H1 (cell line): ENCODE measurements at regions not wholly inside any gene's neighbourhood (a gene's known extent, or its start where the extent isn't known, plus 50 kb on each side); places are given as distances from the start of the nearest gene placed in this dataset.

Experiments
- CTCF ChIA-PET: fragments of 300-600 bp; sonication (Branson Sonifier 250); formaldehyde crosslinking; loops from one replicate; lab custom pipeline; 2021; ENCODE audit not compliant: partially characterized antibody; lab: Charles Lee
- POLR2A ChIA-PET: fragments of 300-600 bp; sonication (Branson Sonifier 250); formaldehyde crosslinking; loops from one replicate; lab custom pipeline; 2021; ENCODE audit warnings: inconsistent platforms; ENCODE audit not compliant: partially characterized antibody; lab: Charles Lee
- DNase-seq, 2 experiments: peaks; one replicate each; pipeline versions ENCODE4 v3.0.0 to v3.0.0-alpha.2; 2010 to 2022; ENCODE audit warnings: low spot score in 2 of 2, low read depth in 1 of 2, mixed read lengths in 1 of 2
- FAIRE-seq: peaks from 2 replicates; lab custom pipeline; 2011; peaks lifted over from hg19 to GRCh38; lab: Jason Lieb, UNC
- H2AFZ ChIP-seq: 2 replicates; pipeline ENCODE4 v1.8.1; 2012; ENCODE audit warnings: low read length, inconsistent platforms
- H2AK5ac ChIP-seq: 2 replicates; pipeline ENCODE4 v1.6.1; 2013; ENCODE audit warnings: low read depth, low read length
- H2BK120ac ChIP-seq: replicated peaks from 2 replicates; pipeline ENCODE3; 2013; ENCODE audit warnings: low read depth, low read length, inconsistent platforms
- H2BK12ac ChIP-seq: 2 replicates; pipeline ENCODE4 v1.6.1; 2013; ENCODE audit warnings: low read depth, low read length
- H2BK15ac ChIP-seq: 2 replicates; pipeline ENCODE4 v1.6.1; 2013; ENCODE audit warnings: low read length
- H2BK20ac ChIP-seq: 2 replicates; pipeline ENCODE4 v1.6.1; 2013; ENCODE audit warnings: low read length
- H2BK5ac ChIP-seq: 2 replicates; pipeline ENCODE4 v1.6.1; 2013; ENCODE audit warnings: low read depth, low read length
- H3K14ac ChIP-seq: 2 replicates; pipeline ENCODE4 v1.6.1; 2013; ENCODE audit warnings: inconsistent platforms; ENCODE audit not compliant: insufficient read length
- H3K18ac ChIP-seq: 2 replicates; pipeline ENCODE4 v1.6.1; 2013; ENCODE audit warnings: low read length; ENCODE audit errors: extremely low read depth
- H3K23ac ChIP-seq: 2 replicates; pipeline ENCODE4 v1.6.1; 2013; ENCODE audit warnings: inconsistent platforms; ENCODE audit not compliant: insufficient read length
- H3K23me2 ChIP-seq: 2 replicates; pipeline ENCODE4 v1.6.1; 2013; ENCODE audit warnings: low read depth, low read length
- H3K27ac ChIP-seq: 2 replicates; pipeline ENCODE4 v1.6.1; 2011; ENCODE audit warnings: low read depth, low read length, inconsistent platforms
- H3K27me3 ChIP-seq, 4 experiments: replicated peaks in 1 of 4; 1 replicate in 1 of 4; 2 replicates in 3 of 4; pipeline versions ENCODE4 v1.6.1 to v1.8.1; 2011 to 2013; ENCODE audit warnings: low read length in 3 of 4, mild to moderate bottlenecking in 3 of 4, inconsistent platforms in 2 of 4, mixed read lengths in 2 of 4, moderate library complexity in 1 of 4; ENCODE audit not compliant: control insufficient read depth in 3 of 4, insufficient read depth in 3 of 4; ENCODE audit errors: extremely low read depth in 1 of 4
- H3K36me3 ChIP-seq, 4 experiments: 2 replicates each; pipeline versions ENCODE4 v1.6.1 to v1.8.1; 2011 to 2013; ENCODE audit warnings: mild to moderate bottlenecking in 4 of 4, low read length in 3 of 4, moderate library complexity in 2 of 4, control low read depth in 1 of 4, inconsistent platforms in 1 of 4; ENCODE audit not compliant: insufficient read depth in 4 of 4, control insufficient read depth in 2 of 4
- H3K4ac ChIP-seq: replicated peaks from 2 replicates; pipeline ENCODE3; 2013; ENCODE audit warnings: low read length, low read depth, mixed read lengths, inconsistent platforms; ENCODE audit not compliant: insufficient read length
- H3K4me1 ChIP-seq, 4 experiments: replicated peaks in 1 of 4; 1 replicate in 1 of 4; 2 replicates in 3 of 4; pipeline versions ENCODE4 v1.6.1 to v1.8.1; 2011 to 2013; ENCODE audit warnings: low read length in 3 of 4, inconsistent platforms in 2 of 4, mixed read lengths in 1 of 4; ENCODE audit not compliant: insufficient read depth in 4 of 4, control insufficient read depth in 3 of 4
- H3K4me2 ChIP-seq, 2 experiments: 2 replicates each; pipeline versions ENCODE4 v1.6.1 to v1.8.1; 2011 to 2013; ENCODE audit warnings: low read depth in 2 of 2, low read length in 2 of 2, control low read depth in 1 of 2, inconsistent platforms in 1 of 2, mild to moderate bottlenecking in 1 of 2; ENCODE audit not compliant: insufficient read depth in 1 of 2
- H3K4me3 ChIP-seq, 4 experiments: fragments of 200-600, 300-600 bp in 1 of 4; sonication (generic), shearing (Covaris generic), sonication (Bioruptor Twin) in 1 of 4; 2 replicates each; pipeline versions ENCODE4 v1.5.1 to v1.8.1; 2011 to 2016; ENCODE audit warnings: low read length in 4 of 4, low read depth in 3 of 4, control low read depth in 2 of 4, inconsistent platforms in 2 of 4, mild to moderate bottlenecking in 2 of 4, mixed read lengths in 1 of 4, moderate library complexity in 1 of 4; ENCODE audit not compliant: insufficient read depth in 2 of 4; ENCODE audit errors: extremely low read depth in 1 of 4
- H3K56ac ChIP-seq: replicated peaks from 2 replicates; pipeline ENCODE3; 2013; ENCODE audit warnings: low read depth, mild to moderate bottlenecking, mixed read lengths, low read length, inconsistent platforms; ENCODE audit not compliant: insufficient read length
- H3K79me1 ChIP-seq: 2 replicates; pipeline ENCODE4 v1.6.1; 2013; ENCODE audit warnings: low read depth, low read length, control low read depth
- H3K79me2 ChIP-seq, 2 experiments: 2 replicates each; pipeline versions ENCODE4 v1.6.1 to v1.8.1; 2012 to 2013; ENCODE audit warnings: low read length in 2 of 2, mild to moderate bottlenecking in 2 of 2, inconsistent platforms in 1 of 2; ENCODE audit not compliant: insufficient read depth in 2 of 2, control insufficient read depth in 1 of 2
- H3K9ac ChIP-seq, 4 experiments: replicated peaks in 1 of 4; 1 replicate in 1 of 4; 2 replicates in 3 of 4; pipeline versions ENCODE4 v1.6.1 to v1.8.1; 2011 to 2013; ENCODE audit warnings: low read depth in 3 of 4, low read length in 3 of 4, control low read depth in 2 of 4, mild to moderate bottlenecking in 2 of 4, moderate library complexity in 2 of 4, inconsistent platforms in 1 of 4; ENCODE audit errors: extremely low read depth in 1 of 4
- H3K9me3 ChIP-seq, 2 experiments: 2 replicates each; pipeline versions ENCODE4 v1.6.1 to v1.8.1; 2012 to 2013; ENCODE audit warnings: mild to moderate bottlenecking in 2 of 2, moderate library complexity in 2 of 2, control low read depth in 1 of 2, inconsistent platforms in 1 of 2, low read depth in 1 of 2, low read length in 1 of 2, mixed read lengths in 1 of 2; ENCODE audit not compliant: insufficient read depth in 2 of 2
- H4K20me1 ChIP-seq, 2 experiments: replicated peaks in 1 of 2; 2 replicates each; pipeline versions ENCODE3 to v1.8.1; 2011 to 2013; ENCODE audit warnings: inconsistent platforms in 2 of 2, low read length in 2 of 2, mild to moderate bottlenecking in 1 of 2; ENCODE audit not compliant: insufficient read depth in 2 of 2, control insufficient read depth in 1 of 2
- H4K5ac ChIP-seq: 2 replicates; pipeline ENCODE4 v1.6.1; 2013; ENCODE audit warnings: low read length, low read depth, mixed read lengths, inconsistent platforms; ENCODE audit not compliant: insufficient read length
- H4K8ac ChIP-seq: 2 replicates; pipeline ENCODE4 v1.8.0; 2013; ENCODE audit warnings: mild to moderate bottlenecking, moderate library complexity, low read length, inconsistent platforms; ENCODE audit not compliant: insufficient read depth; ENCODE audit errors: extremely low read depth
- H4K91ac ChIP-seq: replicated peaks from 2 replicates; pipeline ENCODE3; 2013; ENCODE audit warnings: low read length, mixed read lengths, inconsistent platforms; ENCODE audit not compliant: insufficient read length
- CEBPB ChIP-seq: IDR thresholded peaks from 2 replicates; pipeline ENCODE4 v1.6.1; 2012; ENCODE audit warnings: low read depth, low read length
- CTBP2 ChIP-seq: IDR thresholded peaks from 2 replicates; pipeline ENCODE4 v1.7.0; 2011; ENCODE audit warnings: borderline replicate concordance, mild to moderate bottlenecking, moderate library complexity, mixed read lengths, low read length; ENCODE audit not compliant: insufficient read depth, insufficient read length
- CTCF ChIP-seq, 3 experiments: IDR thresholded peaks; 1 replicate in 2 of 3; 2 replicates in 1 of 3; pipeline versions ENCODE4 v1.5.1 to v1.6.1; 2011; ENCODE audit warnings: low read length in 3 of 3, mild to moderate bottlenecking in 3 of 3, inconsistent platforms in 2 of 3, low read depth in 1 of 3, moderate library complexity in 1 of 3; ENCODE audit not compliant: insufficient read depth in 1 of 3; ENCODE audit errors: control extremely low read depth in 1 of 3
- JUN ChIP-seq: IDR thresholded peaks from 2 replicates; pipeline ENCODE4 v1.6.1; 2011; ENCODE audit warnings: low read depth, mild to moderate bottlenecking, improper control_type of control experiment, low read length
- KDM4A ChIP-seq: IDR thresholded peaks from one replicate; pipeline ENCODE4 v1.7.1; 2012; ENCODE audit warnings: low read depth, mild to moderate bottlenecking, moderate library complexity, low read length, inconsistent platforms; ENCODE audit not compliant: severe bottlenecking
- POLR2AphosphoS5 ChIP-seq: IDR thresholded peaks from 2 replicates; pipeline ENCODE4 v1.6.1; 2011; ENCODE audit warnings: low read depth, low read length
- SP1 ChIP-seq: IDR thresholded peaks from 2 replicates; pipeline ENCODE4 v1.6.1; 2011; ENCODE audit warnings: low read depth, low read length
- YY1 ChIP-seq: IDR thresholded peaks from 2 replicates; pipeline ENCODE4 v1.6.1; 2011; ENCODE audit warnings: low read depth, mild to moderate bottlenecking, low read length
- TF ChIP-seq, protein P1 (sequence below): IDR thresholded peaks from 2 replicates; pipeline ENCODE4 v1.6.1; 2012; ENCODE audit warnings: low read length, inconsistent platforms
- TF ChIP-seq, protein P2 (sequence below): IDR thresholded peaks from 2 replicates; pipeline ENCODE4 v1.6.1; 2011; ENCODE audit warnings: low read length, improper control_type of control experiment

DNA sequence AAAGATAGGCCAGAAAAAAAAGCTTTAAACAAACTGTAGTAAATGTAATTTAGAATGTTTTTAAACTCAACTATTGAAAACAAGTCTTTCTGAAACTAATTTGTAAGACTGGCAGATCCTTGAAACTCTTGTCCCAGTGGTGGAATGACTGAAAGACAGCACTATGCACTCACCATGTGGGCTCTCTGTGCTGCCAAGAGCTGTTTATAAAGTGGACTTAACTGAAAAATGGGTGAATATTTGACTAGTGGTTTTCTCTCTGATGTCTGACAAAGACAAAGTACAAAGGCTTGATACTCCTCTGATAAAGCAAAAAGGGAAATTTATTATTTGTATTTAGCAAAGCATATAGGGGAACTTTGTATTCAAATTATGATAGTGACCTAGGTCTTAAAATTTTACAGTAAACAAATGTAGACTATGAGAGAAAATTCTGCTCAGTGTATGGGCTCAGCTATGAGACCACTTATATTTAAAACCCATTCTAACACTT, 635.4 kb downstream of the NR2F1-AS1 start:
- Histone ChIP-seq H3K9me3 (no peaks in the 10 kb centered on the region), H3K79me1 (no peaks in the 10 kb centered on the region), H3K4me3 (no peak overlapping the region), H3K14ac (no peak overlapping the region), H3K56ac (no peak overlapping the region), H4K91ac (no peak overlapping the region), H3K36me3 (no peaks in the 10 kb centered on the region), H3K79me2 (no peaks in the 10 kb centered on the region), H3K27me3 (no peaks in the 10 kb centered on the region), H4K20me1 (no peaks in the 10 kb centered on the region), H3K9ac (no peak overlapping the region), H3K4ac (no peak overlapping the region), H3K18ac (no peak overlapping the region), H3K23ac (no peak overlapping the region), H2AK5ac (no peak overlapping the region), H4K5ac (no peak overlapping the region), H3K4me1 (no peaks in the 10 kb centered on the region), H3K4me2 (no peak overlapping the region), H2AFZ (no peak overlapping the region), H2BK5ac (no peak overlapping the region), H3K27ac (no peak overlapping the region), H2BK12ac (no peak overlapping the region), H2BK15ac (no peak overlapping the region), H4K8ac (no peak overlapping the region), H2BK20ac (no peak overlapping the region), H3K23me2 (no peaks in the 10 kb centered on the region), H2BK120ac (no peak overlapping the region)
- POLR2A ChIA-PET, result no interaction called here
- DNase-seq (no peak), FAIRE-seq (no peak)
- CTCF ChIA-PET, result interaction anchor here (1.2 kb wide), 2 partner anchors 10 to 32 kb away, joined by 3 to 4 read pairs; no protein-coding TSS in a partner anchor
- TF ChIP-seq CTBP2 (no peak), SP1 (no peak), JUN (no peak), POLR2AphosphoS5 (no peak), CTCF (IDR thresholded peaks at IDR 0.05; ENCODE audit: control extremely low read depth in 1 of 3, insufficient read depth in 1 of 3, low read depth in 1 of 3, low read length in 3 of 3) (no peak), KDM4A (no peak), YY1 (no peak), CEBPB (no peak)
- TF ChIP-seq, protein P1, sequence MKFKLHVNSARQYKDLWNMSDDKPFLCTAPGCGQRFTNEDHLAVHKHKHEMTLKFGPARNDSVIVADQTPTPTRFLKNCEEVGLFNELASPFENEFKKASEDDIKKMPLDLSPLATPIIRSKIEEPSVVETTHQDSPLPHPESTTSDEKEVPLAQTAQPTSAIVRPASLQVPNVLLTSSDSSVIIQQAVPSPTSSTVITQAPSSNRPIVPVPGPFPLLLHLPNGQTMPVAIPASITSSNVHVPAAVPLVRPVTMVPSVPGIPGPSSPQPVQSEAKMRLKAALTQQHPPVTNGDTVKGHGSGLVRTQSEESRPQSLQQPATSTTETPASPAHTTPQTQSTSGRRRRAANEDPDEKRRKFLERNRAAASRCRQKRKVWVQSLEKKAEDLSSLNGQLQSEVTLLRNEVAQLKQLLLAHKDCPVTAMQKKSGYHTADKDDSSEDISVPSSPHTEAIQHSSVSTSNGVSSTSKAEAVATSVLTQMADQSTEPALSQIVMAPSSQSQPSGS, result no peak
- TF ChIP-seq, protein P2, sequence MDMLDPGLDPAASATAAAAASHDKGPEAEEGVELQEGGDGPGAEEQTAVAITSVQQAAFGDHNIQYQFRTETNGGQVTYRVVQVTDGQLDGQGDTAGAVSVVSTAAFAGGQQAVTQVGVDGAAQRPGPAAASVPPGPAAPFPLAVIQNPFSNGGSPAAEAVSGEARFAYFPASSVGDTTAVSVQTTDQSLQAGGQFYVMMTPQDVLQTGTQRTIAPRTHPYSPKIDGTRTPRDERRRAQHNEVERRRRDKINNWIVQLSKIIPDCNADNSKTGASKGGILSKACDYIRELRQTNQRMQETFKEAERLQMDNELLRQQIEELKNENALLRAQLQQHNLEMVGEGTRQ, result no peak
